HG02973 (cell line): ENCODE measurements at regions not wholly inside any gene's neighbourhood (a gene's known extent, or its start where the extent isn't known, plus 50 kb on each side); places are given as distances from the start of the nearest gene placed in this dataset.
"Not testable (repeated sequence)": the region's sequence is repeated elsewhere in the genome, so short reads cannot be mapped to it uniquely, and the experiment has no call there.

Source experiments
- ATAC-seq: cut with Tn5 transposase; IDR thresholded peaks from one replicate; pipeline ENCODE4 v1.9.1; 2021; ENCODE audit warnings: moderate library complexity; ENCODE audit not compliant: unreplicated experiment

DNA sequence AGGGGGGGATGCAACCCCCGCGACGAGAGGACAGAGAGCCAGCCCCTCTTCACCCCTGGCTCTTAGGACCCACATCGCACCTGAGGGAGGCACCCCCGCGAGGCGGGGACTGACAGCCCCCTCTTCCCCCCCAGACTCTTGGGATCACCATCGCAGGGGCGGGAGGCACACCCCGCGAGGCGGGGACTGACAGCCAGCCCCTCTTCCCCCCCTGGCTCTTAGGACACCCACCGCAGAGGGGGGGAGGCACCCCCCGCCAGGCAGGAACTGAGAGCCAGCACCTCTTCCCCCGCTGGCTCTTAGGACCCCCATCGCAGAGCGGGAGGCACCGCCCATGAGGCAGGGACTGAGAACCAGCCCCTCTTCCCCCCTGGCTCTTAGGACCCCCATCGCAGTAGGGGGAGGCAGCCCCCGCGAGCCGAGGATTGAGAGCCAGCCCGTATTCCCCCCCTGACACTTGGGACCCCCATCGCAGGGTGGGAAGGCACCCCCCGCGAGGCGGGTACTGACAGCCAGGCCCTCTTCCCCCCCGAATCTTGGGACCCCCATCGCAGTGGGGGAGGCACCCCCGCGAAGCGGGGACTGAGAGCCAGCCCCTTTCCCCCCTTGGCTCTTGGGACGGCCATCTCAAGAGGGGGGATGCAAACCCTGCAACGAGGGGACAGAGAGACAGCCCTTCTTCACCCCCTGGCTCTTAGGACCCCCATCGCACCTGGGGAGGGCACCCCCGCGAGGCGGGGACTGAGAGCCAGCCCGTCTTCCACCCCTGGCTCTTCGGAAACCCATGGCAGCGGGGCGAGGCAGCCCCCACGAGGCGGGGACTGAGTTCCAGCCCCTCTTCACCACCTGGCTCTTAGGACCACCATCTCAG is 2425.1 kb upstream of the PCDH20 start:
- no peak for ATAC-seq

DNA sequence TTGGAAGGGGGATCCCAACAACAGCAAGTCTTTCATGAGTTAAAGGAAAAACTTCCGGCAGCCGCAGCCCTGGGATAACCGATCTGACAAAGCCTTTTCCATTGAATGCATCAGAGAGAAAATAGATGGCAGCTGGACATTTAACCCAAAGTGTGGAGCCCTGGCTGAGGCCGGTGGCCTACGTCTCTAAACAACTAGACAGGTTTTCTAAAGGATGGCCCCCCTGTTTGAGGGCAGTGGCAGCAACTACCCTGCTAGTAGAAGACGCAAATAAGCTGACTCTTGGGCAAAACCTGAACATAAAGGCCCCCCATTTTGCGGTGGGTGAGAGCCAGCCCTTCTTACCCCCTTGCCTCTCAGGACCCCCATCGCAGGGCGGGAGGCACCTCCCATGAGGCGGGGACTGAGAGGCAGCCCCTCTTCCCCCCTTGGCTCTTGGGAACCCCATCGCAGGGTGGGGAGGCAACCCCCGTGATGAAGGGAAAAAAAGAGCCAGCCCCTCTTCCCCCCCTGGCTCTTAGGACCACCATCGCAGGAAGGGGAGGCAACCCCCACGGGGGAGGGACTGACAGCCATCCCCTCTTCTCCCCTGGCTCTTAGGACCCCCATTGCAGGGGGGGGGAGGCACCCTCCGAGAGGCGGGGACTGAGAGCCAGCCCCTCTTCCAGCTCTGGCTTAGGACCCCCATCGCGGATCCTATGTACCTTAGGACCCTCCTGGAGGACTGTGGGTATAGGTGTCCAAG is 2422.9 kb upstream of the PCDH20 start:
- no peak for ATAC-seq

DNA sequence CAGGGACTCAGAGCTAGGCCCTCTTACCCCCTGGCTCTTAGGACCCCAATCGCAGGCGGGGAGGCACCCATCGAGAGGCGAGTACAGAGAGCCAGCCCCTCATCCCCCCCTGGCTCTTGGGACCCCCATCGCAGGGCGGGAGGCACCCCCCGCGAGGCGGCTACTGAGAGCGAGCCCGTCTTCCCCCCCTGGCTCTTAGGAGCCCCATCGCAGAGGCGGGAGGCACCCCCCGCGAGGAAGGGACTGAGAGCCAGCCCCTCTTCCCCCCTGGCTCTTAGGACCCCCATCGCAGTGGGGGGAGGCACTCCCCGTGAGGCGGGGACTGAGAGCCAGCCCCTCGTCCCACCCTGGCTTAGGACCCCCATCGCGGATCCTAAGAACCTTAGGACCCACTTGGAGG is 2422.1 kb upstream of the PCDH20 start:
- ATAC-seq = not testable (repeated sequence)

DNA sequence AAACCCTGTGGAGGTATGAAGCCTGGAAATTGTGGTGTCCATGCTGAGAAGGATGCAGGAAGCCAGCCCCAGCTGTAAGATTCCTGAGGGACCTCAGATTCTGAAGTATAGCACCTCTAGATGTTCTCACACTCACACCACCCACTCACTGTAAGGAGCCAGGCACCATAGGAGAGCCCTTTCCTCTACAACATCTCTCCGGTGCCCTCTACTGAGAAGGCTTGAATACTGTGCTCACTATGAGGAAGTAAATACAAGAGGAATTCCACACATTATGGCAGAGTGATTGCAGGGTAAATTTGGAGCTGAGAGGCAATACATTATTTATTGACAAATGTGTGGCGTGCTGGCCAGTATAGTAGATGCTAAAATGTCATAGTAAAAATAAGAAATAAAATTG is 2414.0 kb upstream of the PCDH20 start:
- ATAC-seq = not testable (repeated sequence)

DNA sequence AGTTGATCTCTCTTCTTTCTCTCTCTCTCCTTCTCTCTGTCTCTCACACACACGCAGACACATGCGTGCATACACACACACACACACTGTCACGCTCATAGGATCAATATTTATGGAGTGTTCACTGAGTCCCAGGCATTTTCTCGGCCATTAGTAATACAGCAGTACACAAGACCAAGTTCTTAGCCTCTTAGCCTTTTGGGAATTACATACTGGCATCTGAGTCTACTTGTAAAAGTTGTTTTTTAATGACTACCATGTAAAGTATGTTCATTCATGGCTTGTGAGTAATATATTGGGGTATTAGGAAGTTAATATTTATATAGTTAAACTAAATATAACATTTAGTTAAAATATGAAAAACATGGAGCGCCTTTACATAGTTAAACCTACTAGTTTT is 2406.1 kb upstream of the PCDH20 start:
- not testable (repeated sequence) for ATAC-seq

DNA sequence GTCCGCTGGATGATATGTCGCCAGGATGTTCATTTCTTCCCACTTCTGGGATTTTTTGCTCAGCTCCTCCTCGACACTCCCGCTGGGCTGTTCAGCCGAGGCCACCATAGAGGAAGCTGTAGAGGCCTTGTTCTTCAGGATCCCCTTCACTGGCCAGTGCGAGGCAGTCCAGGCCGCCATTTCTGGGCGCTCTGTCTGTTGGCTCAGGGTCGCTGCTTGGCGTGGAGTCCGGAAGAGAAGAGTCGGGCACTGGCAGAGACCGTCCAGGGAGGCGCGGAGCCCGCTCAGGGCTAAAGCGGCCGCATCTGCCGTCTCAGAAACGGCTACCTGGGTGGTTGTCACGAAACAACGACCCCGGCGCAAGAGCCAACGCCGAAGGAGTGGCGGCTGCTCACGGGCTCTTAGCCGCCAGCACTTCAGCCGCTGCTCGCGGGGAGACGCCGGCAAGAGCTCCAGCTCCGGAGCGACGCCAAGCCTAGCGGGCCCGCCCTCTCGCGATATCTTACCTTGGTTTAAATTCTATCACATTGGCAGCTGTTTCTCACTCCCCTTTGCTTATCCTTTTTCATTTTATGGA is 2395.9 kb upstream of the PCDH20 start:
- ATAC-seq = not testable (repeated sequence)

DNA sequence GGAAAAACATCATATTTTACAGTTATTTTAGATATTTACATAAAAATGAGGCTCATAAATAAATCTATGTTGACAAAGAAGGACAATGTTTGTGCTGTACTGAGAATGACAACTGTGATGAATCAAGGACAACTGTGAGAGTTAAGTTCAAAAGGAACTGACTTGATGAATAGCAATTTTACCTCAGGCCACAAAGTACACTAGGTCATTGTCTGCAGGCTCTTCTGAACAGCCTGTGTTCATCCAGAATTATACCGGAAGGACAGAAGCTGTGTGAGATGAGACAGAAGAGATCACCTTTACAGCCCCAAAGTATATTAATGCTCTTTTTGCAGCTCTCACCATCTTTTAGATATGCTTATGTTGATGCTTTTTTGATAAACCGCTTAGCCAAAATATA is 2375.5 kb upstream of the PCDH20 start:
- ATAC-seq = not testable (repeated sequence)

DNA sequence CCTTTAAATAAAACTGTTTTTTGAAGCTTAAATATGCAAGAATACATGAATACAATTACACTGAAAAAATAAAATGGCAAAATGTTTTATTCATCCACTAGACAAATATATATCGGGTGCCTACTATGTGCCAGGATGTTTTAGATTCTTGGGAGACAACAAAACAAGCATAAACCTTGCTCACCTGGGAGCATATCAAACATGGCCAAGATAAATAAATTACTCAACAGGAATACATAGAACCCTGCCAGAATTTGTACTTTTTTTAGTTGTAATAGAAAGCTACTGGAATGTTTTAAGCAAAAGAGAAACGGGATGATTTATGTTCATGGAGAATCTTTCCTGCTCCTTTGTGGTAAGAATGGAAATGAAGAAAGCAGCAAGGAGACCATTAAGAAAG is 2358.5 kb upstream of the PCDH20 start:
- ATAC-seq = no peak

DNA sequence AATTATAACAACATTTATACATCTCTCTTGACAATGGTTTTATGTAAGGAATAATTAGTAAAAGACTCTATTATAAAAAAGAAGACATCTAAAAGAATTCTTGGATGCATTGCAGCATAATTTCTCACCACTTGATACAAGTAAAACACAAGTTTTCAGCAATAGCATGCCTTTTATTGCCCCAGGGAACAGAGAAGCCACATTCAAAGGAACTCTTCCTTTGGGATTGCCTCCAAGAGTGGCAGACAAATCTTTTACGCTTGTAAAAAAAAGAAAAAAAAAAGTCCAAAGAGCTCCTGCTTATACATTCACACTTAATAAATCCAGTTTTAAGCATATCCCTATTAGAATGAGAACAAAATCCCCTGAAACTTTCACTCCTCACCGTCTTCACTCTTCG is 2357.8 kb upstream of the PCDH20 start:
- ATAC-seq = no peak

DNA sequence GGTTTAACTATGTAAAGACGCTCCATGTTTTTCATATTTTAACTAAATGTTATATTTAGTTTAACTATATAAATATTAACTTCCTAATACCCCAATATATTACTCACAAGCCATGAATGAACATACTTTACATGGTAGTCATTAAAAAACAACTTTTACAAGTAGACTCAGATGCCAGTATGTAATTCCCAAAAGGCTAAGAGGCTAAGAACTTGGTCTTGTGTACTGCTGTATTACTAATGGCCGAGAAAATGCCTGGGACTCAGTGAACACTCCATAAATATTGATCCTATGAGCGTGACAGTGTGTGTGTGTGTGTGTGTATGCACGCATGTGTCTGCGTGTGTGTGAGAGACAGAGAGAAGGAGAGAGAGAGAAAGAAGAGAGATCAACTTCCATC is 2342.0 kb upstream of the PCDH20 start:
- ATAC-seq = not testable (repeated sequence)

DNA sequence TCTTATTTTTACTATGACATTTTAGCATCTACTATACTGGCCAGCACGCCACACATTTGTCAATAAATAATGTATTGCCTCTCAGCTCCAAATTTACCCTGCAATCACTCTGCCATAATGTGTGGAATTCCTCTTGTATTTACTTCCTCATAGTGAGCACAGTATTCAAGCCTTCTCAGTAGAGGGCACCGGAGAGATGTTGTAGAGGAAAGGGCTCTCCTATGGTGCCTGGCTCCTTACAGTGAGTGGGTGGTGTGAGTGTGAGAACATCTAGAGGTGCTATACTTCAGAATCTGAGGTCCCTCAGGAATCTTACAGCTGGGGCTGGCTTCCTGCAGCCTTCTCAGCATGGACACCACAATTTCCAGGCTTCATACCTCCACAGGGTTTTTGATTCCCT is 2334.2 kb upstream of the PCDH20 start:
- not testable (repeated sequence) for ATAC-seq

DNA sequence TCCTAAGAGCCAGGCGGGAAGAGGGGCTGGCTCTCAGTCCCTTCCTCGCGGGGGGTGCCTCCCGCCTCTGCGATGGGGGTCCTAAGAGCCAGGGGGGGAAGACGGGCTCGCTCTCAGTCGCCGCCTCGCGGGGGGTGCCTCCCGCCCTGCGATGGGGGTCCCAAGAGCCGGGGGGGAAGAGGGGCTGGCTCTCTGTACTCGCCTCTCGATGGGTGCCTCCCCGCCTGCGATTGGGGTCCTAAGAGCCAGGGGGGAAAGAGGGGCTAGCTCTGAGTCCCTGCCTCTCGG is 2326.1 kb upstream of the PCDH20 start:
- not testable (repeated sequence) for ATAC-seq

DNA sequence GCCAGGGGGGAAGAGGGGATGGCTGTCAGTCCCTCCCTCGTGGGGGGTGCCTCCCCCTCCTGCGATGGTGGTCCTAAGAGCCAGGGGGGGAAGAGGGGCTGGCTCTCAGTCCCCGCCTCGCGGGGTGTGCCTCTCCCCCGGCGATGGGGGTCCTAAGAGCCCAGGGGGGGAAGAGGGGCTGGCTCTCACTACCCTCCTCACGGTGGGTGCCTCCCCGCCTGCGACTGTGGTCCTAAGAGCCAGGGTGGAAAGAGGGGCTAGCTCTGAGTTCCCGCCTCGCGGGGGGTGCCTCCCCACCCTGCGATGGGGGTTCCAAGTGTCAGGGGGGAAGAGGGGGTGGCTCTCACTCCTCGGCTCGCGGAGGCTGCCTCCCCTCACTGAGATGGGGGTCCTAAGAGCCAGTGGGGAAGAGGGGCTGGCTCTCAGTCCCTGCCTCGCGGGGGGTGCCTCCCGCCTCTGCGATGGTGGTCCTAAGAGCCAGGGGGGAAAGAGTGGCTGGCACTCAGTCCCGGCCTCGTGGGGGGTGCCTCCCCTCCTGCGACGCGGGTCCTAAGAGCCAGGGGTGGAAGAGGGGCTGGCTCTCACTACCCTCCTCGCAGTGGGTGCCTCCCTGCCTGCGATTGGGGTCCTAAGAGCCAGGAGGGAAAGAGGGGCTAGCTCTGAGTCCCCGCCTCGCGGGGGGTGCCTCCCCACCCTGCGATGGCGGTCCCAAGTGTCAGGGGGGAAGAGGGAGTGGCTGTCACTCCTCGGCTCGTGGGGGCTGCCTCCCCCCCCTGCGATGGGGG is 2325.6 kb upstream of the PCDH20 start:
- no peak for ATAC-seq

DNA sequence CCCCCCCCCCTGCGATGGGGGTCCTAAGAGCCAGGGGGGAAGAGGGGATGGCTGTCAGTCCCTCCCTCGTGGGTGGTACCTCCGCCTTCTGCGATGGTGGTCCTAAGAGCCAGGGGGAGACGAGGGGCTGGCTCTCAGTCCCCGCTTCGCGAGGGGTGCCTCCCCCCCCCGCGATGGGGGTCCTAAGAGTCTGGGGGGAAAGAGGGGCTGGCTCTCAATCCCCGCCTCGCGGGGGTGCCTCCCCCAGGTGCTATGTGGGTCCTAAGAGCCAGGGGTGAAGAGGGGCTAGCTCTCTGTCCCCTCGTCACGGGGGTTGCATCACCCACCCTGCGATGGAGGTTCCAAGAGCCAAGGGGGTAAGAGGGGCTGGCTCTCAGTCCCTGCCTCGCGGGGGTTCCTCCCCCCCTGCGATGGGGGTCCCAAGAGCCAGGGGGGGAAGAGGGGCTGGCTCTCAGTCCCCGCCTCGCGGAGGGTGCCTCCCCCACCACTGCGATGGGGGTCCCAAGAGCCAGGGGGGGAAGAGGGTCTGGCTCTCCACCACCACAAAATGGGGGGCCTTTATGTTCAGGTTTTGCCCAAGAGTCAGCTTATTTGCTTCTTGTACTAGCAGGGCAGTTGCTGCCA is 2323.6 kb upstream of the PCDH20 start:
- ATAC-seq = not testable (repeated sequence)

DNA sequence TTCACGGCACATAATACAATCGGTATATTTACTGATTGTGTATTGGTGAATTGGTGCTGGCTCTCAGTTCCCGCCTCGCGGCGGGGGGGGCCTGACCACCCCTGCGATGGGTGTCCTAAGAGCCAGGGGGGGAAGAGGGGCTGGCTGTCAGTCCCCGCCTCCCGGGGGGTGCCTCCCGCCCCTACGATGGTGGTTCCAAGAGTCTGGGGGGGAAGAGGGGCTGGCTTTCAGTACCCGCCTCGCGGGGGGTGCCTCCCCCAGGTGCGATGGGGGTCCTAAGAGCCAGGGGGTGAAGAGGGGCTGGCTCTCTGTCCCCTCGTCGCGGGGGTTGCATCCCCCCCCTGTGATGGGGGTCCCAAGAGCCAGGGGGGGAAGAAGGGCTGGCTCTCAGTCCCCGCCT is 2321.8 kb upstream of the PCDH20 start:
- no peak for ATAC-seq

DNA sequence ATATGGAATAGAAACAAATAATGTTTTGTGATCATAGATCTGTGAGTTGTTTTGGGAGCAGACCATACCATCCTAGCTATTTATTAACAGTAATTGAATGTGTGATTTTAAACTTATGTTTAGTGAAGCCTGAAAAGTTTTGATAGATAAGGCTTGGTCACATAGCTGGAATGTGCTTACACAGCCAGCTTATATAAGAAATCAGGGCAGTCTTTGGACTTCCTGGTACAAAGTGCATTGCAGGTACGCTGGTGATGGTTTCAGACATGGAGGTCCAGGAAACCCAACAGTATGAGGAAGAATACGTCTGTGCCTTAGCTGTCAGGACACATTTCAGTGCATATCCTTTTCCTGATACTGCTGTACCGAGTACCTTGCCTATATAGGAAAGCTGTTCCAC is 2316.2 kb upstream of the PCDH20 start:
- ATAC-seq = no peak

DNA sequence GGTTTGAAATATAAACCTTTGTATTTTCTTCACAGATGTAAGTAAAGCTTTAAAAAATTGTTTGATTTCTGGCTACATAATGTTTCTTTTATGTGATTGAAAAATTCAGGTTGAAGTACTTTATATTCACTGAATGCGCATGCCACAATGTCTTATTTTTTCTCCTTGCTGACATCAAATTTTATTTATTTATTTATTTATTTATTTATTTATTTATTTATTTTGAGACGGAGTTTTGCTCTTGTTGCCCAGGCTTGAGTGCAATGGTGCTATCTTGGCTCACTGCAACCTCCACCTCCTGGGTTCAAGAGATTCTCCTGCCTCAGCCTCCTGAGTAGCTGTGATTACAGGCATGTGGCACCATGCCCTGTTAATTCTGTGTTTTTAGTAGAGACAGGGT is 2296.5 kb upstream of the PCDH20 start:
- ATAC-seq = not testable (repeated sequence)

DNA sequence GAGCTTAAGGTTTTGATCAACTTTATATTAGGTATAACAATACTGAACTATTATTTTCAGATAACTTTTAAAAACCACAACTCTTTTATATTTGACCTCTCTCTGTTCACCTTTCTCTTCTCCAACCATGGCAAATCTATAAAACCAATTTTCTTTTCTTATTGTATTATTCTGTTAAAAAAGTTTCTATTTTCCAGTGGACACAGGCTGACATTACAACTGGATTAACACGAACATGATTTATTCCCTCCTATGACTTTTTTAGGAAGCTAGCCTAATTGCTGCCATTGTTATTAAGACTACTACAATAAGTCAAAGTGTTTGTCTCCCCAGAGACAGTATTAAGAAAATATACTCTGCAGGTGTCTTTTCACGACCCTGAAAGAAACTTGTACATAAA is 2291.1 kb upstream of the PCDH20 start:
- no peak for ATAC-seq

DNA sequence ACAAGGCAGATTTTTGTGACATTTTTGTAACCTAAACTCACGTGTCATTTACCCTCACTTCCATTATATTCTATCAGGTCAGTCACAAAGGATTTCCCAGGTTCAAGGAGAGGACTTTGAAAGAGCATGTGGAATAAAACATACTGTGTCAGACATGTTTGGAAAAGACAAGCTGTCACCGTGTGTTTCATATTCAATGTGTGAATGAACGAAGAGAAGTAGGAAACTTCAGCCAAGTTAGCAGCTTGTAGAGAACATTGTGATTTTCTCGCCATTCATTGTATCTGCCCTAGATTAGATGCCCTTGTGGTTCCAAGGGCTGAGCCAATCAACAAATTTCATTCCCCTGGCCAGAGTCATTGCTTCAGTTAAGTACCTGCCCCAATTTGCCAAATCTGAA is 2288.9 kb upstream of the PCDH20 start:
- no peak for ATAC-seq

DNA sequence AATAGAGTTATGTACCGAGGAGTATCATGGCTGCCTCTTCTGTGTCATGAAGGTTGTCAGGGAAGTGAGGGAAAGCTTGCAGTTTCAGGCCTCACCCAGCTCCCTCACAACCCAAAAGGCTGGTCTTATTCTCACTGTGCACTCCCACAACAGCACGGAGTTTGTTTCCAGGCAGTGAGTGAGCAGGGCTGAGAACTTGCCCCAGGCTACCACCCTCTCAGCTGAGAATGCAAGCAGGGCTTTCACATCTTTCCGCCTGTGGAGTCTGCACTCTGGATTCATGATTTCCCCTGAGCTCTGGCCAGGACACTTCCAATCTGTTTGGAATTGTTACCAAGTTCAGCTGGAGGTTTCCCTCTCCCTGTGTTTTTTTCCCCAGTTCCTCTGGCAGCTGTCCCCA is 2284.7 kb upstream of the PCDH20 start:
- ATAC-seq = no peak

DNA sequence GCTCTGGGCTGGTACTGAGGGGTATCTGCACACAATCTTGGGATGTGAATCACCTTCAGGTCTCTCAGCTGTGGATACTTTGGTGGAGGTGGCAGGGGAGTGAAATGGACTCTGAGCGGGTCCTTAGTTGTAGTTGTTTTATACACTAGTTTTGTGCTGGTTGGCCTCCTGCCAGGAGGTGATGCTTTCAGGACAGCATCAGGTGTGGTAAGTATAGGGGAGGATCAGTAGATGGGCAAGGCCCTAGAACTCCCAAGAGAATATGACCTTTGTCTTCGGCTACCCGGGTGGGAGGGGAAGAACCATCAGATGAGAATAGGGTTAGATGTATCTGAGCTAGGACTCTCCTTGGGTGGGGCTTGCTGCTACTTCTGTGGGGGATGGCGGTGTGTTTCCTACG is 2284.3 kb upstream of the PCDH20 start:
- no peak for ATAC-seq
